GM18870 (cell line): ENCODE measurements at regions not wholly inside any gene's neighbourhood (a gene's known extent, or its start where the extent isn't known, plus 50 kb on each side); places are given as distances from the start of the nearest gene placed in this dataset.
"Not testable (repeated sequence)": the region's sequence is repeated elsewhere in the genome, so short reads cannot be mapped to it uniquely, and the experiment has no call there.

Source experiments
- ATAC-seq: cut with Tn5 transposase; IDR thresholded peaks from one replicate; pipeline ENCODE4 v1.9.1; 2021; ENCODE audit warnings: moderate library complexity; ENCODE audit not compliant: unreplicated experiment

GRCh38 chr4:176619430-176619829 is 173.3 kb downstream of the VEGFC start:
- ATAC-seq = no peak

- no peak for ATAC-seq
Observed at GRCh38 chr4:176622251-176622948, 170.3 kb downstream of the VEGFC start.

- ATAC-seq = not testable (repeated sequence)
Observed at GRCh38 chr4:176624983-176625610, 167.6 kb downstream of the VEGFC start.

GRCh38 chr4:176627916-176628315 is 164.8 kb downstream of the VEGFC start:
- ATAC-seq = no peak

- no peak for ATAC-seq
Observed at GRCh38 chr4:176631611-176632010, 161.1 kb downstream of the VEGFC start.
